Thoracic aorta (tissue), 2 donors: ENCODE measurements at regions not wholly inside any gene's neighbourhood (a gene's known extent, or its start where the extent isn't known, plus 50 kb on each side); places are given as distances from the start of the nearest gene placed in this dataset.

Experiments
- ATAC-seq: fragments of 150-250 bp; one replicate; pipeline ENCODE4 v1.8.0; 2017; ENCODE audit warnings: low read depth; ENCODE audit not compliant: insufficient number of reproducible peaks, low FRiP score
- DNase-seq: peaks from one replicate; pipeline ENCODE4 v3.0.0-alpha.2; 2020; ENCODE audit warnings: low spot score
- H3K27ac ChIP-seq, 2 donors: fragments of 200-600 bp; sonication (generic); 1 replicate in 1 of 2; 2 replicates in 1 of 2; pipeline ENCODE4 v1.5.1; 2016; ENCODE audit warnings: mild to moderate bottlenecking in 2 of 2, moderate library complexity in 2 of 2
- H3K27me3 ChIP-seq: fragments of 200-600 bp; sonication (generic); replicated peaks from 2 replicates; pipeline ENCODE4 v1.6.0; 2016; ENCODE audit warnings: mild to moderate bottlenecking; ENCODE audit not compliant: insufficient read depth
- H3K36me3 ChIP-seq: fragments of 200-600 bp; sonication (generic); one replicate; pipeline ENCODE4 v1.5.1; 2016
- H3K4me1 ChIP-seq, 2 donors: fragments of 200-600 bp; sonication (generic); 1 replicate in 1 of 2; 2 replicates in 1 of 2; pipeline versions ENCODE4 v1.5.1 to v1.6.0; 2016; ENCODE audit warnings: low read depth in 2 of 2, mild to moderate bottlenecking in 1 of 2; ENCODE audit not compliant: control insufficient read depth in 1 of 2
- H3K4me3 ChIP-seq: fragments of 200-600 bp; sonication (generic); 2 replicates; pipeline ENCODE4 v1.5.1; 2016; ENCODE audit warnings: mild to moderate bottlenecking
- H3K9me3 ChIP-seq: fragments of 200-600 bp; sonication (generic); 2 replicates; pipeline ENCODE4 v1.5.1; 2016
- CTCF ChIP-seq: fragments of 200-600 bp; sonication (generic); IDR thresholded peaks from one replicate; pipeline ENCODE4 v1.5.1; 2019; ENCODE audit warnings: antibody characterized with exemption

DNA sequence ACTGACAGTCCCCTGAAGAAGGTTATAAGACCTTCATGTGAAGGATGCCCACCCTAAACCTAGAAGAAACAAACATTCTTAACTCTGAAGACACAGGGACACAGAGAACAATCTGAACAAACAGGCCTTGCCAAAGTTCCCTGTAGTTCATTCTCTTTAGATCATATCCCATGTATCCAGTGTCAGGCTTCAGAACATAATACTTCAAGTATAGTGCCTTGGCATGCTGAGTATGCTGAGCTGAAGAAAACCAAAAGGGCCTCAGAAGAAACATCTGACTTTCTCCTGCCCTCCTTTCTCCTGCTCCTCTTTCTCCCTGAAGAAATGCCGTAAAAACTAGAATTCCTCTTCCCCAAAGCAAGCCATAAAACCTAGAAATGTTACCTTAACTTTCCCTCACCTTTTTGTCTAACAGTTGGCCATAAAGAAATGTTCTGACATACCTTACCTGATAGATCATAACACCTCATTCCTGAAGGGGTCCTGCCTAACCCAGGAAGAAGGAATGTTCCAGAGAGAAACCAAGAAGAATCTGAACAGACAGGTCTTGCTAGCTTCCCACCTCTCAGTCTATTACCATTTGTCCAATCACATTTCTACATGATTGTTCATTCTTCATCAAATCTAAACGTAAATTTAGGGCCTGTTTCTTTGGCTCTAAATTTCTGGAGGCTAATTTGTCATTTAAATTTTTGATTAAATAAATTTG is 160.1 kb upstream of the ZC3H15 start:
- H3K36me3 ChIP-seq: no peaks in the 10 kb centered on the region
- H3K9me3 ChIP-seq: peaks cover 6% of the 10 kb centered on the region
- no peaks in the 10 kb centered on the region for H3K27me3 ChIP-seq
- DNase-seq (no peak), ATAC-seq (no peak)
- H3K4me3 ChIP-seq: no peak overlapping the region
- no peak overlapping the region for H3K27ac ChIP-seq
- H3K4me1 ChIP-seq: no peaks in the 10 kb centered on the region
- no peak for TF ChIP-seq CTCF

DNA sequence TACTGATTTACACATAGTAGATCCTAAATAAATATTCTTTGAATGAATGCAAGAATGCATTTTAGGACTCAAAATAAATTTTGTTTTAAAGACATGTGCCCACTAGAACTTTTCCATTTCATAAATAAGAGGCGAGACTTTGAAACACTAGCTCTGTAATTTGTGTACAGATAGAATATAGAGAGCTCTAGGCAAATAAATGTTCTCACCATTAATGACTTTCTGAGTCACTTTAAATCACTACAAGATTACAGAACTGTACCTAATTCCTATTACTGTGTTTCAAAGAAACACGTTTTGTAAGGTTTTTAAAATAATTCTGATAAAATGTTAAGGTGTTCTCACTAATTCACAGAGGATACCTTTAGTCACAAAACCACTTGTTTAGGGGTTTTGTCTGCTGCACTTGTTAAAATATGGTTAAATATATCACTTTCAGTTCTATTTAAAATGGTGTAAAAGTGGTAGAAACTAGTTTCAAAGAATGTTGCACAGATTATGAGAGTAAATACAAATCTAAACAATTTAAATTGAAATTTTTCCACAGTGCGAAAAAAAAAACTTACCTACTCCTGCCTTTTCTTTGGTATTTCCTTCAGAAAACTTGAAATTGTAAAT is 158.7 kb upstream of the ZC3H15 start:
- Histone ChIP-seq H3K27ac (no peak overlapping the region), H3K4me1 (no peaks in the 10 kb centered on the region), H3K9me3 (peaks cover 6% of the 10 kb centered on the region), H3K27me3 (no peaks in the 10 kb centered on the region), H3K4me3 (no peak overlapping the region), H3K36me3 (no peaks in the 10 kb centered on the region)
- TF ChIP-seq CTCF: no peak
- ATAC-seq (no peak), DNase-seq (no peak)

DNA sequence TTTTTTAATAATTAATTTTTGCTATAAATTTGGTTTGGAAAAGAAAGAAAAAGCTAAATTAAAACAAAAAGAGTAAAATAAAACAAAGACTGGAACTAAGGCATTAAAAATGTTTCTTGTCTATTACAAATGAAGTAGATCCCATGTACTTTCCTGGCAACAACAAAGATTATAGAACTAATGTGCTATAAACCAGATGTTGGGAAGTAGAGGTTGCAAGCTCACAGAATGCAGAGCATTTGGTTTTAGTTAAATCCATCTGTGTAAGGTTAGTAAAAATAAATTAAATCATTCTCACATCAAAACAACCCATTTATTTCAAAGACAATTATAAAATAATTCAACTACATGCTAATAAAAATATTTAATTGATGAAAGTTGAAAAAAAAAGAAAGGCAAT is 157.2 kb upstream of the ZC3H15 start:
- peaks cover 6% of the 10 kb centered on the region for H3K9me3 ChIP-seq
- H3K4me3 ChIP-seq: no peak overlapping the region
- no peak overlapping the region for H3K27ac ChIP-seq
- ATAC-seq: no peak
- no peaks in the 10 kb centered on the region for H3K36me3 ChIP-seq
- TF ChIP-seq CTCF: no peak
- H3K4me1 ChIP-seq: no peaks in the 10 kb centered on the region
- H3K27me3 ChIP-seq: no peaks in the 10 kb centered on the region
- DNase-seq: no peak

DNA sequence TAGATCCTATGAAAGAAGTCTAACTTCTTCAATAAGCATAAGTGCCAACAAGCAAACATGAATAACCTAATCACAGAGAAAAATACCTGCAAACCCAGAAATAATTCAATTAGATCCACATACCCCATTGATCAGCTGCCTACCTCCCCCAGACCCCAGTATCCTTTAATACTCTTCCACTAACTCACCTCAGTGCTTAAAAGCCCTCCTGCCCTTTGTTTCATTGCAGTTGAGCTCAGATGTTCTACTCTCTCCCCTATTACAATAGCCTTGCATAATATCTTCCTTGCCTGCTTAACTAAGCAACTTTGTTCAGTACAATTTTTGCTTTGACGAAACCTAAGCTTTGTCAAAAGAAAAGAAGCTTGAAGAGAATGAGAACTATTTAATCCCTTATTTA is 156.0 kb upstream of the ZC3H15 start:
- DNase-seq: no peak
- H3K27me3 ChIP-seq: no peaks in the 10 kb centered on the region
- H3K36me3 ChIP-seq: no peaks in the 10 kb centered on the region
- no peak overlapping the region for H3K4me3 ChIP-seq
- no peak for TF ChIP-seq CTCF
- no peak overlapping the region for H3K27ac ChIP-seq
- no peaks in the 10 kb centered on the region for H3K9me3 ChIP-seq
- no peak for ATAC-seq
- H3K4me1 ChIP-seq: no peaks in the 10 kb centered on the region

DNA sequence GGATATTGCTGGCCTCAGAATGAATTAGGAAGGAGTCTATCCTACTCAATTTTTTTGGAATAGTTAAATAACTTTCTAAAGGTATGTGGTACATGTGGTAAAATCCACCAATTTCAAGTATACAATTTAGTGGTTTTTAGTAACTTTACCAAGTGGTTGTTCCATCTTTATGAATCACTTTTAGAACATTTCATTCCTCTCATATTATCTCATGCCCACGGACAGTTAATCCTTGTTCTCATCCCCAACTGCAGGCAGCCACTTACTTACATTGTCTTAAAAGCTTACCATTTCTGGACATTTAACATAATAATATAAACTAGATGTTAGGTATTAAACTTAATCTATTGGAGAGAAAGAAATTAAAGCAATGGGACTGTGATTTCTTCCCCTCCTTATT is 146.3 kb upstream of the ZC3H15 start:
- ATAC-seq (no peak), DNase-seq (no peak)
- Histone ChIP-seq H3K27ac (no peak overlapping the region), H3K36me3 (no peaks in the 10 kb centered on the region), H3K9me3 (no peaks in the 10 kb centered on the region), H3K4me3 (no peak overlapping the region), H3K4me1 (no peaks in the 10 kb centered on the region), H3K27me3 (no peaks in the 10 kb centered on the region)
- no peak for TF ChIP-seq CTCF
